Naive thymus-derived CD4-positive, alpha-beta T cell (primary cell): ENCODE measurements at regions not wholly inside any gene's neighbourhood (a gene's known extent, or its start where the extent isn't known, plus 50 kb on each side); places are given as distances from the start of the nearest gene placed in this dataset.

ENCODE experiments used
- ATAC-seq: fragments of 150-1000 bp; cut with Tn5 transposase; 2 replicates; pipeline ENCODE4 v1.10.0; 2021; ENCODE audit warnings: mild to moderate bottlenecking, moderate library complexity
- CTCF ChIA-PET: fragments of 350-600 bp; sonication (Branson Sonifier 250); formaldehyde crosslinking; loops from one replicate; lab custom pipeline; 2021; ENCODE audit warnings: antibody characterized with exemption; lab: Charles Lee
- POLR2A ChIA-PET: fragments of 350-600 bp; sonication (Branson Sonifier 250); formaldehyde crosslinking; loops from one replicate; lab custom pipeline; 2021; ENCODE audit warnings: antibody characterized with exemption, inconsistent platforms; lab: Charles Lee
- DNase-seq, 9 donors: peaks; one replicate each; pipeline versions ENCODE4 v3.0.0 to v3.0.0-alpha.2; 2020 to 2022; ENCODE audit warnings: mixed read lengths in 1 of 9
- H3K27ac ChIP-seq: one replicate; pipeline ENCODE4 v1.7.0; 2013; ENCODE audit warnings: mild to moderate bottlenecking, low read depth, low read length, moderate library complexity
- H3K27me3 ChIP-seq, 2 donors: one replicate each; pipeline ENCODE4 v1.7.0; 2013; ENCODE audit warnings: low read length in 2 of 2, mild to moderate bottlenecking in 2 of 2, moderate library complexity in 2 of 2; ENCODE audit not compliant: control insufficient read depth in 2 of 2, insufficient read depth in 2 of 2
- H3K36me3 ChIP-seq, 3 experiments: 1 replicate in 2 of 3; 2 replicates in 1 of 3; pipeline ENCODE4 v1.7.0; 2013; ENCODE audit warnings: low read length in 3 of 3, mild to moderate bottlenecking in 3 of 3, moderate library complexity in 1 of 3; ENCODE audit not compliant: insufficient read depth in 3 of 3, control insufficient read depth in 2 of 3
- H3K4me1 ChIP-seq, 2 donors: one replicate each; pipeline ENCODE4 v1.7.0; 2013; ENCODE audit warnings: low read length in 2 of 2, mild to moderate bottlenecking in 2 of 2, moderate library complexity in 1 of 2; ENCODE audit not compliant: control insufficient read depth in 2 of 2, insufficient read depth in 2 of 2
- H3K4me3 ChIP-seq: 2 replicates; pipeline ENCODE4 v1.7.0; 2013; ENCODE audit warnings: mild to moderate bottlenecking, low read length
- H3K9me3 ChIP-seq, 3 experiments: 1 replicate in 2 of 3; 2 replicates in 1 of 3; pipeline ENCODE4 v1.7.0; 2013; ENCODE audit warnings: low read length in 3 of 3; ENCODE audit not compliant: control insufficient read depth in 2 of 3
- H3K27ac Mint-ChIP-seq, 9 donors: one replicate each; pipeline ENCODE4 v1.8.0; 2020 to 2022; ENCODE audit warnings: mixed read lengths in 9 of 9, mild to moderate bottlenecking in 8 of 9, moderate library complexity in 5 of 9, inconsistent platforms in 2 of 9
- H3K27me3 Mint-ChIP-seq, 5 donors: one replicate each; pipeline ENCODE4 v1.8.0; 2021 to 2022; ENCODE audit warnings: mixed read lengths in 5 of 5, mild to moderate bottlenecking in 1 of 5
- H3K36me3 Mint-ChIP-seq, 5 donors: one replicate each; pipeline ENCODE4 v1.8.0; 2020 to 2022; ENCODE audit warnings: mixed read lengths in 5 of 5, mild to moderate bottlenecking in 3 of 5, inconsistent platforms in 1 of 5
- H3K4me1 Mint-ChIP-seq, 7 donors: one replicate each; pipeline ENCODE4 v1.8.0; 2020 to 2022; ENCODE audit warnings: mixed read lengths in 7 of 7, mild to moderate bottlenecking in 3 of 7, inconsistent platforms in 1 of 7
- H3K4me3 Mint-ChIP-seq, 10 donors: one replicate each; pipeline ENCODE4 v1.8.0; 2020 to 2022; ENCODE audit warnings: mild to moderate bottlenecking in 10 of 10, mixed read lengths in 10 of 10, moderate library complexity in 6 of 10, inconsistent platforms in 2 of 10
- H3K9me3 Mint-ChIP-seq, 11 donors: one replicate each; pipeline ENCODE4 v1.8.0; 2020 to 2022; ENCODE audit warnings: mixed read lengths in 11 of 11, mild to moderate bottlenecking in 4 of 11, inconsistent platforms in 1 of 11, moderate library complexity in 1 of 11
- intact Hi-C, 2 donors: fragments of 100-400 bp; cut with micrococcal nuclease; formaldehyde crosslinking; loops; one replicate each; pipeline ENCODE4 v1.15.1; 2023

- peaks cover 0 to 11% (median 3%) of the 10 kb centered on the region in 11 donors for H3K9me3 Mint-ChIP-seq
- ATAC-seq (no peak), DNase-seq (no peak)
- H3K27ac Mint-ChIP-seq: no peak overlapping the region
- ChIA-PET POLR2A (no interaction called here), CTCF (no interaction called here)
- H3K4me3 Mint-ChIP-seq: no peak overlapping the region
- H3K27ac ChIP-seq: no peak overlapping the region
- intact Hi-C loops: no loop called here
- H3K4me3 ChIP-seq: no peak overlapping the region
- H3K36me3 Mint-ChIP-seq: no peaks in the 10 kb centered on the region
- H3K27me3 ChIP-seq: no peaks in the 10 kb centered on the region
- H3K4me1 Mint-ChIP-seq: no peaks in the 10 kb centered on the region
- H3K27me3 Mint-ChIP-seq: peaks cover 0 to 19% (median 5%) of the 10 kb centered on the region in 5 donors
- H3K4me1 ChIP-seq: no peaks in the 10 kb centered on the region
- H3K36me3 ChIP-seq: no peaks in the 10 kb centered on the region
- no peaks in the 10 kb centered on the region for H3K9me3 ChIP-seq
Measured at GRCh38 chr9:1210954-1211353, 160.8 kb downstream of the DMRT2 start.

DNA sequence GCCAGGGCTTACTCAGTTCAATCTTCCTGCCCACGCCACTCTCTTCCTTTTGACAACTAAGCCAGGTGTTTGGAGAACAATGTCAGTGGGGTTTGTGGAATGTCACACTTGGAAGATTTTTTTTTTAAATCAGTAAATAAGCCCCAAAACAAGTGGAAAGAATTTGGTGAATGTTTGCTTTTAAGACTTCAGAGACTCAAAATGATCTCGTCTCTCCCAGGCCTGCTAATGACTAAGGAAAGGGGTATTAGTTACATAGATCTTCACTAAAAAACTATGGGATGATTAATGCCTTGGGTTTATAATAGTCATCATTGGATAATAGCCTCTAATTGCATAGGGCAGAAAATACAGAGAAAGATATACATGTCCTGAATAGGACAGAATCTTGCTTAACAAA lies 166.4 kb downstream of the DMRT2 start:
- ChIA-PET POLR2A (no interaction called here), CTCF (no interaction called here)
- no peak for ATAC-seq
- Mint-ChIP-seq H3K36me3 (no peaks in the 10 kb centered on the region), H3K4me3 (no peak overlapping the region), H3K9me3 (peaks cover 0 to 3% (median 0%) of the 10 kb centered on the region in 11 donors), H3K27ac (no peak overlapping the region), H3K27me3 (peaks cover 0 to 5% (median 0%) of the 10 kb centered on the region in 5 donors), H3K4me1 (no peaks in the 10 kb centered on the region)
- H3K36me3 ChIP-seq: no peaks in the 10 kb centered on the region
- H3K4me1 ChIP-seq: no peaks in the 10 kb centered on the region
- H3K27ac ChIP-seq: no peak overlapping the region
- intact Hi-C loops: no loop called here
- H3K27me3 ChIP-seq: no peaks in the 10 kb centered on the region
- H3K9me3 ChIP-seq: no peaks in the 10 kb centered on the region
- no peak overlapping the region for H3K4me3 ChIP-seq
- no peak for DNase-seq

DNA sequence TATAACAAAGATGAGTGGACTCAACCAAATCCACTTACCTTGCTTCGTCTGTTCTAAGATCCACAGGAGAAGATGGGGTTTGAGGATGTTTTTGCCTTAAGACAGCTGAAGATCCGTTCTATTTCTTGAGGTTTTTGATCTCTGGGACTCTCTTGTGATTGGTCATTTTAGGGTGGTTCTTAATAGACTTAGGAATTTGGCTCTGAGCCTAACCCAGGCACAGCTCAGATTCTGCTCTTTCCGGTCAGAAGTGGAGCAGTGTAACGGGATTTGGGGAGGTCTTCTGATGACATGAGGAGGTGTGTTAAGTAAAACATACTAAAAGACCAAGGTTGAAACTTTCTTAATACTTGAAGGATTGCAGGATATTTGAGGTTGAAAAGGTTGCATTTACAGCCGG lies 166.9 kb downstream of the DMRT2 start:
- intact Hi-C loops: no loop called here
- peaks cover 0 to 2% (median 0%) of the 10 kb centered on the region in 11 donors for H3K9me3 Mint-ChIP-seq
- CTCF ChIA-PET: interaction anchor here (0.9 kb wide), 1 partner anchor 36 kb away, joined by 3 read pairs; no protein-coding TSS in a partner anchor
- Histone ChIP-seq H3K36me3 (no peaks in the 10 kb centered on the region), H3K27me3 (no peaks in the 10 kb centered on the region), H3K9me3 (no peaks in the 10 kb centered on the region), H3K4me3 (no peak overlapping the region), H3K27ac (no peak overlapping the region), H3K4me1 (no peaks in the 10 kb centered on the region)
- POLR2A ChIA-PET: no interaction called here
- peaks cover 0 to 8% (median 0%) of the 10 kb centered on the region in 5 donors for H3K27me3 Mint-ChIP-seq
- H3K36me3 Mint-ChIP-seq: no peaks in the 10 kb centered on the region
- no peak overlapping the region for H3K27ac Mint-ChIP-seq
- DNase-seq: no peak
- no peak for ATAC-seq
- H3K4me3 Mint-ChIP-seq: no peak overlapping the region
- H3K4me1 Mint-ChIP-seq: no peaks in the 10 kb centered on the region

DNA sequence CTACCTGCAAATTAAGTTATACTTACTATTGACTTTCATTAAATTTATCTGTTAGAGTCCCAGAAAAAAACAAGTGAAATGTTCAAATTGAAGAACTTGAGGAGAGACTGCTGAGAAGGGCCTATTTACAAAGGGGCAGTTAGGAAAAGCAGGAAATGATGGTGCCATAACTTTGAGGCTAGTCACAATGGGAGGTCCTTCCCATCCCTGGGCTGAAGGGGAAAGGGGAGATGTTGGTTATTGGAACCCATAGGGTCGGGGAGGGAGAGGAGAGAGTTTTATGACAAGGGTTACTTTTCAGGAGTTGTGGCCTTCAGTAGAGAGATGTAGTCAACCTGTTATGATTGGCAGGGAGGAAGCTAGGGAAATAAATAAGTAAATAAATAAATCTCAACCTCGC lies 169.1 kb downstream of the DMRT2 start:
- no peak overlapping the region for H3K4me3 ChIP-seq
- no peaks in the 10 kb centered on the region for H3K4me1 Mint-ChIP-seq
- H3K36me3 Mint-ChIP-seq: no peaks in the 10 kb centered on the region
- H3K9me3 Mint-ChIP-seq: peaks cover 0 to 3% (median 0%) of the 10 kb centered on the region in 11 donors
- no peak overlapping the region for H3K27ac Mint-ChIP-seq
- no peaks in the 10 kb centered on the region for H3K27me3 ChIP-seq
- H3K4me3 Mint-ChIP-seq: no peak overlapping the region
- no peaks in the 10 kb centered on the region for H3K9me3 ChIP-seq
- intact Hi-C loops: no loop called here
- CTCF ChIA-PET: no interaction called here
- ATAC-seq (no peak), DNase-seq (no peak)
- H3K27ac ChIP-seq: no peak overlapping the region
- POLR2A ChIA-PET: no interaction called here
- no peaks in the 10 kb centered on the region for H3K36me3 ChIP-seq
- peaks cover 0 to 8% (median 0%) of the 10 kb centered on the region in 5 donors for H3K27me3 Mint-ChIP-seq
- no peaks in the 10 kb centered on the region for H3K4me1 ChIP-seq

DNA sequence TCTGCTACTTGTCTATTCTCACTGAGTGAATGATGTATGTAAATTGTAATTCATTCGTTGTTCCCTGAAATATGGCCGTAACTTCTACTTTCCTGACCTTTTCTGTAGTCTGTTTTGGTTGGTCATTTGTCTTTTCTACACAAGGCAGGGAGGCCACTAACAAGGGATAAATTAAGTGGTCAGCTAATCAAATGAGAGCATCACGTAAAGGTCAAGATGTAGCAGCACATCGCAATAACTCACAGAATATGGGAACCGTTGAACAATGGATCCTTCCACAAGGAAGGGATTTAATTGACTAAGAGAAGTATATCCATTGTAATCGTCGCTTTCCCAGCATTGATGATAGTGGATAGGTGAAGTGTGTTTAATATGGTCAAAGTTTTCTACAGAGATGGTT lies 171.1 kb downstream of the DMRT2 start:
- H3K9me3 Mint-ChIP-seq: peaks cover 0 to 3% (median 0%) of the 10 kb centered on the region in 11 donors
- ATAC-seq: no peak

GRCh38 chr9:1222511-1222910 lies 172.4 kb downstream of the DMRT2 start:
- ChIA-PET CTCF (no interaction called here), POLR2A (no interaction called here)
- H3K9me3 Mint-ChIP-seq: peaks cover 0 to 3% (median 0%) of the 10 kb centered on the region in 11 donors
- intact Hi-C loops: no loop called here
- DNase-seq (no peak), ATAC-seq (no peak)
- H3K4me1 Mint-ChIP-seq: no peaks in the 10 kb centered on the region
- no peak overlapping the region for H3K27ac Mint-ChIP-seq
- no peak overlapping the region for H3K4me3 Mint-ChIP-seq
- H3K4me1 ChIP-seq: no peaks in the 10 kb centered on the region
- no peaks in the 10 kb centered on the region for H3K27me3 ChIP-seq
- H3K9me3 ChIP-seq: no peaks in the 10 kb centered on the region
- peaks cover 0 to 8% (median 0%) of the 10 kb centered on the region in 5 donors for H3K27me3 Mint-ChIP-seq
- no peak overlapping the region for H3K4me3 ChIP-seq
- no peaks in the 10 kb centered on the region for H3K36me3 ChIP-seq
- H3K36me3 Mint-ChIP-seq: no peaks in the 10 kb centered on the region
- no peak overlapping the region for H3K27ac ChIP-seq

More for the DNA sequence above, 171.1 kb downstream of the DMRT2 start:
- intact Hi-C loops: no loop called here
- Histone ChIP-seq H3K27ac (no peak overlapping the region), H3K27me3 (no peaks in the 10 kb centered on the region), H3K36me3 (no peaks in the 10 kb centered on the region), H3K9me3 (no peaks in the 10 kb centered on the region), H3K4me1 (no peaks in the 10 kb centered on the region), H3K4me3 (no peak overlapping the region)
- H3K36me3 Mint-ChIP-seq: no peaks in the 10 kb centered on the region
- ChIA-PET CTCF (interaction anchor here (0.6 kb wide), 1 partner anchor 55 kb away, joined by 4 read pairs; no protein-coding TSS in a partner anchor), POLR2A (no interaction called here)
- H3K4me1 Mint-ChIP-seq: no peaks in the 10 kb centered on the region
- H3K27ac Mint-ChIP-seq: no peak overlapping the region
- no peak for DNase-seq
- peaks cover 0 to 8% (median 0%) of the 10 kb centered on the region in 5 donors for H3K27me3 Mint-ChIP-seq
- no peak overlapping the region for H3K4me3 Mint-ChIP-seq
